ENCODE measurements at regions not wholly inside any gene's neighbourhood (a gene's known extent, or its start where the extent isn't known, plus 50 kb on each side); places are given as distances from the start of the nearest gene placed in this dataset.
A peak's percentile ranks its signal among the peaks of the same experiment; 100 is the strongest.

DNA sequence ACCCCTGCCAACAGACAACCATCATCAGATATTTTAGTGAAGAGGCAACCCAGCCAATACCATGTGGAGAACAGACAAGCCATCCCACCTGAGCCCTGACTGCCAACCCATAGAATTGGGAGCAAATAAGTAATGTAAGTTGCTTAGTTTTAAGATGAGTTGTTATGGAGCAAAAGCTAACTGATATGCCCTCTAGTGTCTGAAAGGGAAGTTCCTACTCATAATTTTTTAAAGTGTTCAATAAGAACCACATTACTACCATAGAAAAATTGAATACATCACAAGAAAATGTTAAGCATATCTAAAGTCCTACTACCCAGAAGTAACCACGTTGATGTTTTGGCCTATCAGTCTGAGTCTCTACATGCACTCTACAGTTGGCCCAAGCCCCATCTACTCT, 50.8 kb upstream of the SLC36A4 start:
- no peak for DNase-seq

DNA sequence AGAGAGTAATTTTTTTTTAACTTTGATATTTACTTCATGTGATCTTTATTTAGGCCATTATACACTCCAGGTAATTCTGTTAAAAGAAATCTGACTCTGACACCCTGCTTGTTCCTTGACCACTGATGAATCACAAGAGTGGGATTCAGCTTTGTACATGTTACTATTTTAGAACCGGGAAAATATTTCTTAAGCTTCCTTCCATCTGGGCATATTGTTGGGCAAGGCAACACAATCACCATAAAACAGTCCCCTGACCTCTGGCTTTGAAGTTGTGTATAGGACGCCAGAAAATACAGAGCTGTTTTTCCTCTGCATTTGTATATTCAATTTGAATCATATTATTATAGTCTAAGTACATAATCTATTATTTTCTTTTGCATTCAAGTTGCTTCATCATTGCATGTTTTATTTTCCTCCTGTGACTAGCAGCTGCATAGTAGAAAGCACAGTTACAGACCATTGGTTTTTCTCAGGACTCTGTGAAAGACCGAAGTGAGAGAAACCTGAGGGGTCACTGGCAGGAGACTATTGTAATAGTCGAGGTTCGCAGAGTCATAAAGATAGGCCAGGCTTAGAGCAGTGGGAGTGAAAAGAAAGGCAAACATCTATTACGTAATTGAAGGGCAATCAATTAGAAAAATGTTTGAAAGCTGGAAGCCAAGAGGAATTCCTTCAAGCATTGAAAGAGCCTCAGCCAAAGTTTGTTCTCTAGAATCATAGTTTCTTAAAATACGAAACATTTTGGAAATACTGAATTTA, 51.8 kb upstream of the SLC36A4 start:
- no peak for DNase-seq

DNA sequence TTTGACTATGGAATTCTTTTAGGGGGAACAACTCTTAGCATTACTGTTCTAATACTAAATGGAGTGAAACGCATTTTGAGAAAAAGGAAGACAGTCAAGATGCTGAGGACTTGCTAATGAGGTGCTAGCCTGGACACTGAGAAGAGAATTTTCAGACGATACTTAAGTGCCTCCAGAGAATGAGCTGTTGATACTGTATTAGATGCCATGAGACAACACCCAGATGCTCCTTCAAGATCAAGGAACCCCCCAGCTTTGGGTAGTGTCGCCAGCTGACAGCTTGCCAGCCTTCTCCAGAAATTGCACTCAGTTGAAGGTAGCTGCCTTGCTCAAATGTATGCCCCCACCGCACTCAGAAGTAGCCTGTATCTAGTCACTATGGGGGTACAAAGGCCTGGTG, 52.5 kb upstream of the SLC36A4 start:
- DNase-seq = no peak

GRCh38 chr11:93251922-93252321, 54.1 kb upstream of the SLC36A4 start:
- DNase-seq = no peak

- no peak for DNase-seq
Observed at GRCh38 chr11:93253111-93253510, 55.3 kb upstream of the SLC36A4 start.

DNA sequence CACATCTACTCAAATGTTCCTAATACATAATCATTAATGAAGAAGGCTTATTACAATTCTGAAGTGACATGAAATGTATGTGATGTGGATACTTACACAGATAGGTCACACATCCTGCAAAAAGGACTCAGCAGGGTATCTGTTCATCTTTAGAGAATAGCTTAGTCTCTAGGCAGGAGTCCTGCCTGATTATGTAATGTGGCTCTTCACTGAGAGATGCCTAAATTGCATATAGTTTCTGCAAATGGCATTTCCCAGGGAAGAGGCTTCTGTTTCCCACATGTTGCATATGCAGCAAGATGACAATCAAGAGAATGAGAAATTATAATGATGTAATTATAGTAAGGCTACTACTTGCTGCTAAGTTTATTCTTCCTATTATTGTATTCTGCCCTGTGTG, 58.8 kb upstream of the SLC36A4 start:
- DNase-seq = no peak

DNA sequence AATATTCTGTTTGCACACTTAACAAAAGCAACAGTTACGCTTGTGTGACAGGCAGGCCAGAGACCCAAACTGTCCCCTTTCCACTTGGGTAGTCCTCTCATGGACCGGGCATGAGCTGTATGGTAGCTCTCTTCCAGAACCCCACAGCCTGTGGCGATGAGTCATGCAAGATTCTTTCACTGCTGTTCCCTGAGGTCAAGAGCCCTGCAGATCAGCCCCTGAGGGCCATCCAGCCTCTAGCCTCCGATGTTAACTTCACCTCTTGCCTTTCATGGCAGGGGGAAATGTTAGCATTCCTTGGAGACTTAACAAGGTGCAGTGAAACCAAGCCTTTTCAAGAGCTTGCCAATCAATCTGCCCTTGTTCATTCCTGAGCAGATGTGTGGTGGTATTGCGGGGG, 63.2 kb upstream of the DEUP1 start:
- DNase-seq = no peak

- DNase-seq = no peak
Observed at GRCh38 chr11:93268287-93269040, 62.1 kb upstream of the DEUP1 start.

- DNase-seq = no peak
Observed at GRCh38 chr11:93271596-93271995, 58.9 kb upstream of the DEUP1 start.

- no peak for DNase-seq
Observed at GRCh38 chr11:93274851-93275250, 55.7 kb upstream of the DEUP1 start.

- DNase-seq = no peak
Observed at GRCh38 chr11:93278976-93279375, 51.6 kb upstream of the DEUP1 start.

- DNase-seq = peak; percentile 25
Observed at GRCh38 chr11:93279851-93280347, 50.6 kb upstream of the DEUP1 start.

All from tongue (tissue), 1 donor.